HL-60 (cell line): ENCODE measurements at regions not wholly inside any gene's neighbourhood (a gene's known extent, or its start where the extent isn't known, plus 50 kb on each side); places are given as distances from the start of the nearest gene placed in this dataset.

Source experiments
- DNase-seq, 2 experiments: peaks; one replicate each; pipeline ENCODE4 v3.0.0-alpha.2; 2010 to 2020; ENCODE audit warnings: low read depth in 1 of 2, low spot score in 1 of 2
- H3K27ac ChIP-seq: fragments of 250-450 bp; sonication (Bioruptor Pico); replicated peaks from 2 replicates; pipeline ENCODE4 v1.5.1; 2020; ENCODE audit warnings: mild to moderate bottlenecking, moderate library complexity
- H3K27me3 ChIP-seq: fragments of 250-450 bp; sonication (Bioruptor Pico); 2 replicates; pipeline ENCODE4 v1.5.1; 2021; ENCODE audit warnings: mild to moderate bottlenecking, moderate library complexity; ENCODE audit not compliant: insufficient read depth, poor library complexity, severe bottlenecking
- H3K4me3 ChIP-seq: replicated peaks from 2 replicates; pipeline ENCODE4 v1.5.1; 2011; ENCODE audit warnings: mild to moderate bottlenecking, control low read depth, low read length; ENCODE audit not compliant: insufficient read depth
- CTCF ChIP-seq: IDR thresholded peaks from one replicate; pipeline ENCODE4 v1.5.1; 2011; ENCODE audit warnings: low read length, control low read depth, inconsistent platforms; ENCODE audit not compliant: insufficient read depth
- GABPA ChIP-seq: IDR thresholded peaks from 2 replicates; pipeline ENCODE4 v1.6.1; 2012; ENCODE audit warnings: low read depth
- POLR2AphosphoS5 ChIP-seq: IDR thresholded peaks from 2 replicates; pipeline ENCODE4 v1.6.1; 2012; ENCODE audit warnings: low read depth
- REST ChIP-seq: IDR thresholded peaks from 2 replicates; pipeline ENCODE4 v1.6.1; 2012; ENCODE audit warnings: low read depth; ENCODE audit not compliant: insufficient replicate concordance
- SPI1 ChIP-seq: IDR thresholded peaks from 2 replicates; pipeline ENCODE4 v1.6.1; 2012; ENCODE audit warnings: low read depth, mild to moderate bottlenecking, borderline replicate concordance

- TF ChIP-seq REST (no peak), SPI1 (no peak), POLR2AphosphoS5 (no peak), GABPA (no peak), CTCF (no peak)
- DNase-seq = no peak
- Histone ChIP-seq H3K27me3 (no peaks in the 10 kb centered on the region), H3K27ac (no peak overlapping the region), H3K4me3 (no peak overlapping the region)
Measured at GRCh38 chr17:73735245-73735644, 91.0 kb upstream of the SDK2 start.

- no peak for DNase-seq
- Histone ChIP-seq H3K27ac (no peak overlapping the region), H3K27me3 (no peaks in the 10 kb centered on the region)
Measured at GRCh38 chr17:73738751-73739575, 94.7 kb upstream of the SDK2 start.

More at GRCh38 chr17:73738751-73739575, 94.7 kb upstream of the SDK2 start:
- no peak overlapping the region for H3K4me3 ChIP-seq
- TF ChIP-seq SPI1 (no peak), CTCF (no peak), POLR2AphosphoS5 (no peak), GABPA (no peak), REST (no peak)
